ENCODE measurements at regions not wholly inside any gene's neighbourhood (a gene's known extent, or its start where the extent isn't known, plus 50 kb on each side); places are given as distances from the start of the nearest gene placed in this dataset.
"Not testable (repeated sequence)": the region's sequence is repeated elsewhere in the genome, so short reads cannot be mapped to it uniquely, and the experiment has no call there.

DNA sequence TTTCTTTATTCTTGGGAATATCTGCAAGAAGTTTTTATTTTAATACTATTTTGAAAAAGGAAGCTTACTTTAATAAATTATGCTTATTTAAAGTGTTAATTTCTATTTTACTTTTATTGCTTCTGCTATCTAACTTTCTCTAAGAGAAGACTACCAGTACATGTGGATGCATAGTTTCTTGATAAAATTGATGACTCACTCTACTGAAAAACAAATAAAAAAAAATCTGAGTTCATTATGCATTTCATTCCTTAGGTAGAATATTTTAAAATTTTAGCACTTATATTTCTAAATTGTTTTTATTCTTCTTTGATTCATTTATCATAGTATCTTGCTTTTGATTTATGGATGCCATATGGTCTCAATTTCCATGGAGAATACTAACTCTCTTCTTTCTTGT is 217.9 kb downstream of the TAF11L14 start:
- no peak for DNase-seq
- Mint-ChIP-seq H3K27me3 (no peaks in the 10 kb centered on the region), H3K36me3 (ENCODE audit: insufficient read depth) (no peaks in the 10 kb centered on the region), H3K9me3 (peaks cover 7 to 10% of the 10 kb centered on the region in 2 donors), H3K4me1 (ENCODE audit: low read depth in 2 of 2) (no peaks in the 10 kb centered on the region), H3K4me3 (no peak overlapping the region), H3K27ac (no peak overlapping the region)
- no peak for ATAC-seq (replicated peaks)

DNA sequence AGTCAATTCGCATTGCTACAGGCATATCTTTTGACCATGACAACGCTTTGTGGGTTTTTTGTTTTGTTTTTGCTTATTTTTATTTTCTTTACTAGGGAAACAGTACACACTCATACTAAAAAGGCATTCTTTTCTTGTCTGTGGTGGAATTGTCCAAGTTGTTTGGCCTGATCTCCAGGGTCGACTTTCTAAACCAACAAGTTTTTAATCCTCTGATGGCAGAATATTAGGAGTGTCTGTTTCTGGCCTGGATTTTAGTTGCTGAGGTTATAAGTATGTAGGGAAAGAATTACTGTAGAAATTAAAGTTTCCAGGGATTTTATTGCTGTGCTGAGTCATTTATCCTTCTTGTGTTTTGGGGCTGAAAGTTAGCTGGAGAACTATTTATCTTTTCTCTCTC is 218.5 kb downstream of the TAF11L14 start:
- Mint-ChIP-seq H3K4me1 (ENCODE audit: low read depth in 2 of 2) (no peaks in the 10 kb centered on the region), H3K27me3 (no peaks in the 10 kb centered on the region), H3K27ac (no peak overlapping the region), H3K36me3 (ENCODE audit: insufficient read depth) (no peaks in the 10 kb centered on the region), H3K4me3 (no peak overlapping the region), H3K9me3 (peaks cover 5 to 14% of the 10 kb centered on the region in 2 donors)
- ATAC-seq (replicated peaks), result no peak
- no peak for DNase-seq

DNA sequence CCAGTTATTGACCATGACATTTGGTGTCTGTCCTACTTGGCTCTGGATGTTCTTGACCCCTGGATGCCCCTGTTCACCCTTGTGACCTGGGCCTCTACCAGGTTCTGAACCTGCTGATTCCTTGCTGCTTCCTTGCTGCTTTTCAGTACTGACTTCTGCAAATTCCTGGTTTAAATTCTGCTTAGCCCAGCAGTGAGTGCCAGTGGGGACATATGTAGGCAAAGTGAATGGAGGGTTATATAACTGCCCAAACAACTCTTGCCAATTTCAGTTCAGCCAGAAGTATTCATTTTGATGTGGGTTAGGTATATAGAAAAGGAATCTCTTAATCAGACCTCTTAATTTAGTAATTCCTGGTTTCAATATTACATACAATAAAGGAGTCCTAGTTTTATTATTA is 220.6 kb downstream of the TAF11L14 start:
- no peaks in the 10 kb centered on the region for H3K4me1 Mint-ChIP-seq (ENCODE audit: low read depth in 2 of 2)

DNA sequence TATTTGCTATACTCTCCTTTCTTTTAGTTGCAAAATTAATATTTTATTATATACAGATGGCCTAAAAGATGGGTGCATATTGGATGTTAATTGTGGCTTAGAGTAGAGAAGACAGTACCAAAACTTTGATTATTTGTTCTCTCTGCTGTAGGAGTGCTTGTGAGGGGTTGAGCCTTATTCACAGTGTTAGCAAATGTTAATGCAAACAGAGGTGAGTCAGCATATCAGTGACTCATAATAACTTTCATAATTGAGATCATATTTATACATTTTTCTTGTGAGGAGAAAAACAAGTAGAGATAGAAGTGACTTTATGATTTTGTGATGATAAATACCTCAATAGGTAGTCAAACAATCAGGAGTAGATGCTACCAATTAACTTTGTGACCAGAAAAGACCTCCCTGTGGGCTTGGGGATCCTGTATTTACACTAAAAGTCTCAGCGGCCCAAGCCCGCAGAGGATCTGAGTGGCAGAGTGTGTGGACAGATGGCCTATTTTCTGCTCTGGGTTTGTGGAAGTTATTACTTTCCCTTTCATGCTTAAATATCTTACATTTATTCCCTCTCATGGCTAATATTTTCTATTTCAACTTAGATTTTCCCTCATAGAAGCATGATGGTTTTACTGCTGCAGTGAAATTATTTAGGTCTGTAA is 226.5 kb downstream of the TAF11L14 start:
- Mint-ChIP-seq H3K9me3 (peaks cover 10 to 28% of the 10 kb centered on the region in 2 donors), H3K27me3 (no peaks in the 10 kb centered on the region), H3K36me3 (ENCODE audit: insufficient read depth) (no peaks in the 10 kb centered on the region), H3K4me3 (no peak overlapping the region), H3K27ac (no peak overlapping the region), H3K4me1 (ENCODE audit: low read depth in 2 of 2) (no peaks in the 10 kb centered on the region)
- ATAC-seq (replicated peaks) (no peak), DNase-seq (no peak)

More for the DNA sequence above, 220.6 kb downstream of the TAF11L14 start:
- Mint-ChIP-seq H3K9me3 (peaks cover 6 to 19% of the 10 kb centered on the region in 2 donors), H3K36me3 (ENCODE audit: insufficient read depth) (no peaks in the 10 kb centered on the region), H3K27me3 (no peaks in the 10 kb centered on the region), H3K4me3 (no peak overlapping the region), H3K27ac (no peak overlapping the region)
- ATAC-seq (replicated peaks) (no peak), DNase-seq (no peak)

DNA sequence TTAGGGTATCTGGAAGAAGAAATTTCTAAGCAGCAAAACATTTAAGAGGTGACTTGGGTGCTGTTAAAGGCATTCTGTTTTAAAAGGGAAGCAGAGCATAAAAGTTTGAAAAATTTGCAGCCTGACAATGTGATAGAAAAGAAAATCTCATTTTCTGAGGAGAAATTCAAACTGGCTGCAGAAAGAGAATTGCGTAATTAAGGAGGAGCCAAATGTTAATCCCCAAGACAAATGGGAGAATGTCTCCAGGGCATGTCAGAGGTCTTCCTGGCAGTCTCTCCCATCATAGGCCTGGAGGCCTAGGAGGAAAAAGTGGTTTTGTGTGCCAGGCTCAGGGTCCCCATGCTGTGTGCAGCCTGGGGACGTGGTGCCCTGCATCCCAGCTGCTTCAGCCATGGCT is 230.6 kb downstream of the TAF11L14 start:
- H3K4me1 Mint-ChIP-seq (ENCODE audit: low read depth in 2 of 2); H3K4me3 Mint-ChIP-seq; DNase-seq; ATAC-seq (replicated peaks); H3K27ac Mint-ChIP-seq; H3K27me3 Mint-ChIP-seq; H3K36me3 Mint-ChIP-seq (ENCODE audit: insufficient read depth): not testable (repeated sequence)
- peaks cover 13 to 20% of the 10 kb centered on the region in 2 donors for H3K9me3 Mint-ChIP-seq

DNA sequence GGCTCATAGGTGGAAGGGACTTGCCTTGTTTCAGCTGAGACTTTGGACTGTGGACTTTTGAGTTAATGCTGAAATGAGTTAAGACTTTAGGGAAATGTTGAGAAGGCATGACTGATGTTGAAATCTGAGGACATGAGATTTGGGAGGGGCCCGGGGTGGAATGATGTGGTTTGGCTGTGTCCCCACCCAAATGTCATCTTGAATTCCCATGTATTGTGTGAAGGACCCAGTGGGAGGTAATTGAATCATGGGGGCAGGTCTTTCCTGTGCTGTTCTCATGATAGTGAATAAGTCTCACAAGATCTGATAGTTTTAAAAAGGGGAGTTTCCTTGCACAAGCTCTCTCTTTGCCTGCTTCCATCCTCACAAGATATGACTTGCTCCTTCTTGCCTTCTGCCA is 231.7 kb downstream of the TAF11L14 start:
- H3K36me3 Mint-ChIP-seq (ENCODE audit: insufficient read depth); H3K27ac Mint-ChIP-seq; H3K27me3 Mint-ChIP-seq; H3K4me3 Mint-ChIP-seq; ATAC-seq (replicated peaks); H3K4me1 Mint-ChIP-seq (ENCODE audit: low read depth in 2 of 2); DNase-seq: not testable (repeated sequence)
- H3K9me3 Mint-ChIP-seq, result peaks cover 13 to 20% of the 10 kb centered on the region in 2 donors

DNA sequence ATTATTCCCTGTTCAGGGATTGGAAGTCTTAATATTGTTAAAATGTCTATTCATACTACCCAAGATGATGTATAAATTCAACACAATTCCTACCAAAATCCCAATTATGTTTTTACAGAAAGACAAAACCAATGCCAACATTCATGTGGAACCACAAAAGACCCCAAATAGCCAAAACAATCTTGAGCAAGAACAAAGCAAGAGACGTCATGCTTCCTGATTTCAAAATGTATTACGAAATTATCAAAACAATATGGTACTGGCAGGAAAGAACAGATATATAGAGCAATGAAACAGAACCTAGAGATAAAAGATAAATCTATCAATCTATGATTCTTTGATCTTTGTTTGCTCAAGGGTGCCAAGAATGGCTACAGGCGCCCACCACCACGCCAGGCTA is 237.9 kb downstream of the TAF11L14 start:
- Mint-ChIP-seq H3K4me3 (no peak overlapping the region), H3K27ac (no peak overlapping the region), H3K27me3 (no peaks in the 10 kb centered on the region), H3K4me1 (ENCODE audit: low read depth in 2 of 2) (no peaks in the 10 kb centered on the region), H3K9me3 (peaks cover 12 to 21% of the 10 kb centered on the region in 2 donors), H3K36me3 (ENCODE audit: insufficient read depth) (peaks cover 3% of the 10 kb centered on the region)
- DNase-seq (no peak), ATAC-seq (replicated peaks) (no peak)

DNA sequence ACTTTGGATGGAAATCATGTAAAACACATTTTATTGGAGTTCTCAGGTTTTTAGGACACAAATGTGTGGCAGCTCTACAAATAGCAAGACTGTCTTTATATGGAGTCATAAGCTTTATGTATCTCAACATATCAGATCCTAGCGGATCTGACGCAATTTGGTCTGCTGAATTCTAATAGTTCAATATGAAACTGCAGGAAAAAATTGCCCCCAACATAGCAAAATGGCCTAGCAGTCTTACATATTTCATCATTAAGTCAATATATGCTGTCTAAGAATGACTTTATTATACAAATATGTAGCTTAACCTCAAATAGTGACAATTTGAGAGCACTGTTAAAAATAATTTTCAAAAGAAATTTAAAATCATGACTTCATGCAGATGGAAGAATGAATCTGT is 244.3 kb downstream of the TAF11L14 start:
- no peaks in the 10 kb centered on the region for H3K4me1 Mint-ChIP-seq (ENCODE audit: low read depth in 2 of 2)
- H3K27ac Mint-ChIP-seq, result no peak overlapping the region
- H3K27me3 Mint-ChIP-seq, result no peaks in the 10 kb centered on the region
- ATAC-seq (replicated peaks) (no peak), DNase-seq (no peak)
- H3K9me3 Mint-ChIP-seq, result peaks cover 12 to 14% of the 10 kb centered on the region in 2 donors
- H3K36me3 Mint-ChIP-seq (ENCODE audit: insufficient read depth), result no peaks in the 10 kb centered on the region
- H3K4me3 Mint-ChIP-seq, result no peak overlapping the region

DNA sequence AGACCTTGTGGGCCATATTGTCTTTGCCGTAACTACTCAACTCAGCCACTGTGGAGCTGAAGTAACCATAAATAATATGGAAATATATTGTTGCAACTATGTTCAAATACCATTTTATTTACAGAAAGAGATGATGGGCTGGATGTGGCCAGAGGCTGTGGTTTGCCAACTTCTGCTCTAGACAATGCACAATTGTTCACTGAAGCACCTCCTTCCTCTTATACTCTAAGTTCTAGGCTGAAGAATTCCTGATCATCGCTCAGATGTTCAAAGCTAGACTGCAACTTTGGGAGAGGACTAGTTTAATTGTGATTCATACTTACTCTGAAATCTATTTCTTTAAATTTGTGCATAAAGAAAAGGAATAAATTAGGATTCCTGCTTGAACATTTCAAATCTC is 245.0 kb downstream of the TAF11L14 start:
- no peaks in the 10 kb centered on the region for H3K4me1 Mint-ChIP-seq (ENCODE audit: low read depth in 2 of 2)
- H3K9me3 Mint-ChIP-seq, result peaks cover 12 to 14% of the 10 kb centered on the region in 2 donors
- H3K27me3 Mint-ChIP-seq, result no peaks in the 10 kb centered on the region
- no peak for ATAC-seq (replicated peaks)
- no peak overlapping the region for H3K27ac Mint-ChIP-seq
- H3K36me3 Mint-ChIP-seq (ENCODE audit: insufficient read depth), result no peaks in the 10 kb centered on the region
- DNase-seq, result no peak
- H3K4me3 Mint-ChIP-seq, result no peak overlapping the region

DNA sequence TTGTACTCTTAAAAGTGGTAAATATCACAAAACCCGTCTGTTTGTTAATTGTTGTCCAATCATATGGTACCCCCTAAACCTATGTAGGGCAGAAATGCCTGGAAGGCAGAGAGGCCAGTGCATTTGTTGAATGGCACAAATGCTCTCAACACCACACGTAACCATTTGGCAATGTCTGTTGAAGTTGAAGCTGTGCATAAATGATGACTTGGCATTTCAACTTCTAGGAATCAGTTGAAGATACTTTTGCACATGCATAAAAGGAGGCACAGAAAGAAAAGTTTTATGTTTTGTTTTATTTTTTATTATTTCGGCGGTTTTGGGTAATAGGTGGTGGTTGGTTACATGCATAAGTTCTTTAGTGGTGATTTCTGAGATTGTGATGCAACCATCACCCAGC is 246.6 kb downstream of the TAF11L14 start:
- Mint-ChIP-seq H3K27ac (no peak overlapping the region), H3K9me3 (peaks cover 13% of the 10 kb centered on the region in 2 donors), H3K27me3 (no peaks in the 10 kb centered on the region), H3K4me1 (ENCODE audit: low read depth in 2 of 2) (no peaks in the 10 kb centered on the region), H3K4me3 (no peak overlapping the region), H3K36me3 (ENCODE audit: insufficient read depth) (no peaks in the 10 kb centered on the region)
- no peak for ATAC-seq (replicated peaks)
- no peak for DNase-seq

DNA sequence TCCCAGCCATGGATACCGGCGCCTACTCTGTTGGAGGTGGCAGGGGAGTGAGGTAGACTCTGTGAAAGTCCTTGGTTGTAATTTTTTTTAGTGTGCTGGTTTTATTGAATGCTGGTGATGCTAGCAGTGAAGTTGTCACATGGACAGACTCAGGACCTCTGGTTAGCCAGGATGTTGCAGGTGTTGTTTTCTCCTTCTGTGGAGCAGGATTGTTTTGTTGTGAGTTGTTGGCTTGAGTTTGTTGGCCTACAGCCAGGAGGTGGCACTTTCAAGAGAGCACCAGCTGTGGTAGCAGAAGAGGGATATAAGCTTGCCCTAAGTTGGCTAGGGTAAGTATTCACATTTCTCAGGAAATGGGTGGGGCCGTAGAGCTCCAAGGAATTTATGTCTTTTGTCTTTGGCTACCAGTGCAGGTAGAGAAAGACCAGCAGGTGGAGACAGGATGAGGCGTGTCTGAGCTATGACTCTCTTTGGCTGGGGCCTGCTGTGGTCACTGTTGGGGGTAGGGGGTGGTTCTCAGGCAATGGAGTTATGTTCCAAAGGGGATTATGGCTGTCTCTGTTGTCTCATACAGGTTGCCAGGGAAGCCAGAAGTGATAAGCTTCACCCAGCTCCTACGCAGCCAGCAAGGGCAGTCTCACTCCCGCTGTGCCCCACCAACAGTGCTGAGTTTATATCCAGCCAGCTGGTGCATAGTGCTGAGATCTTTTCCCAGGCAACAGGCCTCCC is 248.7 kb downstream of the TAF11L14 start:
- H3K27me3 Mint-ChIP-seq, result no peaks in the 10 kb centered on the region
- H3K9me3 Mint-ChIP-seq, result peaks cover 10 to 20% of the 10 kb centered on the region in 2 donors
- no peak overlapping the region for H3K4me3 Mint-ChIP-seq
- no peak for ATAC-seq (replicated peaks)
- no peak for DNase-seq
- H3K4me1 Mint-ChIP-seq (ENCODE audit: low read depth in 2 of 2), result no peaks in the 10 kb centered on the region
- H3K36me3 Mint-ChIP-seq (ENCODE audit: insufficient read depth), result no peaks in the 10 kb centered on the region
- H3K27ac Mint-ChIP-seq, result no peak overlapping the region

DNA sequence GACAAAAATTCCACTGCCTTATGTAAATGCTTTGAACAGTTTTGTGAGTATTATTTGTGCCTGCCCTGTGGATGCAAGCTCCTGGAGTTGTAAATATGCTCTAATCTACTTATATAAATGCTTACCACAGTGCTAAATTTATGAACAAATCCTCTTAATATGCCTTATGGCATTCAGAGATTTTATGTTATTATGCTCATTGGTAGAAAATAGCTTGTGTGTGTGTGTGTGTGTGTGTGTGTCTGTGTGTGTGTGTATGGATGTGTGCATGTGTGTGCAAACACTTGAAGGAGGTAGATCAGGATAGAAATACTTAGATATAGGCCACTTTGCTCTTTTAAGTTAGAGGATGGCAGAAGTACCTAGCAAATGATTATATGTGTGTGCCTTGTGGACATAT is 253.9 kb downstream of the TAF11L14 start:
- Mint-ChIP-seq H3K36me3 (ENCODE audit: insufficient read depth) (no peaks in the 10 kb centered on the region), H3K27me3 (no peaks in the 10 kb centered on the region), H3K4me3 (no peak overlapping the region), H3K4me1 (ENCODE audit: low read depth in 2 of 2) (no peaks in the 10 kb centered on the region), H3K27ac (no peak overlapping the region), H3K9me3 (peaks cover 9 to 20% of the 10 kb centered on the region in 2 donors)
- ATAC-seq (replicated peaks) (no peak), DNase-seq (no peak)

DNA sequence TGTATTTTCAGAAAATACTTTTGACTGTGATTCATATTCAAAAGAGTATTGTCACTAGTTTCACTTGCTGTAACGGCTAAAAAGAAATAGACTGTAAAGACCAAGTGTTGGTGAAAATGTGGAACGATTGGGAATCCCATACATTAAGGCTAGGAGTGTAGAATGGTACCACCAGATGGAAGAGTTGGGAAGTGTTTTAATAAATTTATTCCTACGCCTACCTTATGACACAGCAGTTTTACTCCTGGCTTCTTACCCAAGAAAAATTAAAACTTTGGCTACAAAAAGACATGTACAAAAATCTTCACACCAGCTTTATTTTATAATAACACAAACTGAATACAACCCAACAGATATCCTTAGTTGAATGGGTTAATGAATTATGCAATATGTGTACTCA is 256.2 kb downstream of the TAF11L14 start:
- Mint-ChIP-seq H3K27ac (no peak overlapping the region), H3K27me3 (no peaks in the 10 kb centered on the region)

DNA sequence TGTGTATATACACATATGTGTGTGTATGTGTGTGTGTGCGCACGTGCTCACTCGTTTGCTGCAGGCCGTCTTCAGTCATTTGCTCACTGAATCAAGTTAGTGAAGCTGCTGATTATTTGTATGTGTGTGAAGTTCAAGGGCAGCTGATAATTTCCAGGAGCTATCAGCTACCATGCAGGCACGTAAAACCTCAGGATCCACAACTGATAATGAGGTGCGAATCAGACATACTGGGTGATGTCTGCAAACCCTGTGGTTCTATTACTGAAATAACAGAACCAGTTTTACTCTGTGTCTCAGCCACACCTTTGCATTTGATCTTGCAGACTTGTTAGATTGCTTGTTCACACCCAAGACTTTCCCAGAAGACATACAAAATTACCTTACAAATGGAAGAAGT is 257.6 kb downstream of the TAF11L14 start:
- Mint-ChIP-seq H3K27me3 (no peaks in the 10 kb centered on the region), H3K27ac (no peak overlapping the region), H3K4me1 (ENCODE audit: low read depth in 2 of 2) (no peaks in the 10 kb centered on the region), H3K9me3 (peaks cover 1 to 4% of the 10 kb centered on the region in 2 donors), H3K36me3 (ENCODE audit: insufficient read depth) (no peaks in the 10 kb centered on the region), H3K4me3 (no peak overlapping the region)
- no peak for ATAC-seq (replicated peaks)
- no peak for DNase-seq

More for the DNA sequence above, 256.2 kb downstream of the TAF11L14 start:
- Mint-ChIP-seq H3K36me3 (ENCODE audit: insufficient read depth) (no peaks in the 10 kb centered on the region), H3K4me1 (ENCODE audit: low read depth in 2 of 2) (no peaks in the 10 kb centered on the region), H3K9me3 (peaks cover 1 to 9% of the 10 kb centered on the region in 2 donors), H3K4me3 (no peak overlapping the region)
- DNase-seq (no peak), ATAC-seq (replicated peaks) (no peak)

Data from effector memory CD8-positive, alpha-beta T cell (primary cell).